ENCODE measurements at regions not wholly inside any gene's neighbourhood (a gene's known extent, or its start where the extent isn't known, plus 50 kb on each side); places are given as distances from the start of the nearest gene placed in this dataset.

- Histone ChIP-seq H3K9ac (ENCODE audit: insufficient read length) (no peak overlapping the region), H3K4me3 (no peak overlapping the region), H3K36me3 (ENCODE audit: insufficient read depth, low read length) (no peaks in the 10 kb centered on the region), H3K9me3 (ENCODE audit: low read depth, low read length) (no peaks in the 10 kb centered on the region), H3K27ac (no peak overlapping the region)
- no peak for TF ChIP-seq POLR2AphosphoS5 (IDR thresholded peaks at IDR 0.05; ENCODE audit: borderline replicate concordance, low read depth, low read length)
- TF ChIP-seq FOXP2 (optimal IDR thresholded peaks at IDR 0.05; ENCODE audit: control extremely low read depth, extremely low read length, insufficient read depth): no peak
- TF ChIP-seq EZH2 (IDR thresholded peaks at IDR 0.05): no peak
- no peak for DNase-seq (ENCODE audit: low read depth, low spot score)
Observed at GRCh38 chrX:101732870-101733269, 73.2 kb upstream of the ARMCX2 start.

- no peak for TF ChIP-seq FOXP2 (optimal IDR thresholded peaks at IDR 0.05; ENCODE audit: control extremely low read depth, extremely low read length, insufficient read depth)
- TF ChIP-seq EZH2 (IDR thresholded peaks at IDR 0.05): no peak
- no peak for TF ChIP-seq POLR2AphosphoS5 (IDR thresholded peaks at IDR 0.05; ENCODE audit: borderline replicate concordance, low read depth, low read length)
- H3K36me3 ChIP-seq (ENCODE audit: insufficient read depth, low read length): no peaks in the 10 kb centered on the region
- no peak overlapping the region for H3K9ac ChIP-seq (ENCODE audit: insufficient read length)
- H3K4me3 ChIP-seq: no peak overlapping the region
- DNase-seq (ENCODE audit: low read depth, low spot score): no peak
- H3K9me3 ChIP-seq (ENCODE audit: low read depth, low read length): no peaks in the 10 kb centered on the region
- H3K27ac ChIP-seq: no peak overlapping the region
Observed at GRCh38 chrX:101729986-101730385, 70.3 kb upstream of the ARMCX2 start.

Data from SK-N-MC (cell line).